Skeletal muscle cell (primary cell): ENCODE measurements at regions not wholly inside any gene's neighbourhood (a gene's known extent, or its start where the extent isn't known, plus 50 kb on each side); places are given as distances from the start of the nearest gene placed in this dataset.
A peak's percentile ranks its signal among the peaks of the same experiment; 100 is the strongest.
"Not testable (repeated sequence)": the region's sequence is repeated elsewhere in the genome, so short reads cannot be mapped to it uniquely, and the experiment has no call there.

Experiments
- DNase-seq: peaks from one replicate; pipeline ENCODE4 v3.0.0-alpha.2; 2010; ENCODE audit warnings: low read depth
- H3K4me3 ChIP-seq: 2 replicates; pipeline ENCODE4 v1.5.1; 2011; ENCODE audit warnings: low read depth, mild to moderate bottlenecking, control low read depth, low read length, moderate library complexity

DNA sequence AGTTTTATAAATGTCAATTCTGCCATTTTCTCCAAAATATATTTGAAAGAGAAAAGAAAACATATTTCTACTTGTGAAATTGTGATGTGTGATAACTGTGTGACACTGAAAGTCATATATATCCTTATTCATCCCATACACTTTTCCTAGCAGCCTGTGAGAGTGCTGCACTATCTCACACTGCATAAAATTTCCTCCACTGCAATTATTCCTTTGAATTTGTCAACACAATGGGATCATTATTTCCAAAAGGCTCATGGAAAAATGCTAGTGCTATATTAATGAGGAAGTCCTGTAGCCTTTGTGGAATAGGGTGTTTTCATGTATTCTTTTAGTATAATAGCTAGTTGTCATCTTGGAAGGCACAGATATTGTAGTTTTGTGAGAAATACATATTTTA lies 504.1 kb downstream of the RPL10L start:
- no peak overlapping the region for H3K4me3 ChIP-seq
- DNase-seq = no peak

GRCh38 chr14:46147024-46147423 lies 504.6 kb downstream of the RPL10L start:
- no peak overlapping the region for H3K4me3 ChIP-seq
- no peak for DNase-seq

GRCh38 chr14:46140445-46140844 lies 511.1 kb downstream of the RPL10L start:
- no peak for DNase-seq
- H3K4me3 ChIP-seq = no peak overlapping the region

DNA sequence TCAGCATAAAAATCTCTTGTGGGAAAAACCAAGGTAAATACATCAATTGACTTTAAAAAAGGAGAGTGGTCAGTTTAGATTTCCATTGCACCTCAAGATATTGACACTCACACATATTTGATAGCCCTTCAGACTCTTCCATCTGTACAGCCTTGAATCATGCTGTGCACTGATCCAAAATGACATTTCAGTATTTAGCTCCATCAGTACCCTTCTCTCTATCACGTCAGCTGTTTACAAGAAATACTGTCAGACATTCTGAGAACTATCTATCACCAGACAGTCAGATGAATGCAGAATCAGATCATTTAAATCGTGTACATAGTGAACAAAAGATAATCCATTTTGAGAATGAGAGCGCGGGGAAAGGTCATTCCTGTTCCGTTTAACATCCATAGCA lies 511.9 kb downstream of the RPL10L start:
- DNase-seq = no peak
- H3K4me3 ChIP-seq = no peak overlapping the region

DNA sequence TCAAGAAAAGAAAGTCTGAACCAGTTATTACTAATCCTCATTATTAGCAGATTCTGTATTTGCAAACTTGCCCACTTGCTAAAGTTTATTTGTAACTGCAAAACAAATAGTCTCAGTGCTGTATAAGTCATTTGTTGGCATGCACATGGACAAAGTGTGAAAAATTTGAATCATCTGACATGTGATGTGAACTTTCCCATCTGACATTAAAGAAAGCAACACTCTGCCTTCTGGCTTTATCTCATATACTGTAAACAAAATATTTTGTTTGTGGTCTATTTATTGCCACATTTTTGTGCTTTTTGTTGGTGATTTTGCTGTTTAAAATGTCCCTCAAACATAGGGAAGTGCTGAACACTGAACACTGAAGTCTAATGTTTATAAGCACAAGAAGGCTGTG lies 513.8 kb downstream of the RPL10L start:
- no peak overlapping the region for H3K4me3 ChIP-seq
- DNase-seq = no peak

- H3K4me3 ChIP-seq = no peak overlapping the region
- DNase-seq = no peak
Measured at GRCh38 chr14:46136456-46136855, 515.1 kb downstream of the RPL10L start.

GRCh38 chr14:46108228-46108627 lies 543.4 kb downstream of the RPL10L start:
- no peak for DNase-seq
- H3K4me3 ChIP-seq = no peak overlapping the region

- DNase-seq, H3K4me3 ChIP-seq: not testable (repeated sequence)
Measured at GRCh38 chr14:46100901-46101300, 550.7 kb downstream of the RPL10L start.

GRCh38 chr14:46091819-46092218 lies 559.8 kb downstream of the RPL10L start:
- DNase-seq = no peak
- H3K4me3 ChIP-seq = no peak overlapping the region

DNA sequence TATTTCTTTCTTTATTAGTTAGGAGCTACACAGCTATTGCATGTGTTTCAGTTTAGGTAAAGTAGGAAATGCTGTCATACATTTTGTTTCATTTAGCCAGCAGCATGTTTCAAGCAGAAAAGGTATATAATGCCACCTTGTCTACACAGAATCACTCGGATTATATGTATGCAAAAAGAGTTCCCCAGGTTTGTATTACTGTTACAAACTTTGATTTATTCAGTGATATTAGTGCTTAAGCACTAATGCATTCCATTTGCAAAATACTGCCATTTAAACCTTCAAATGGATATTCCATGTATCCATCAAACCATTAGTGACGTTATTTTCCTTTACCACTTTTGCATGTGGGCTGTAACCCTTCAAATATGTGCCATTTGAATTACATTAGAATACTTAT lies 564.0 kb downstream of the RPL10L start:
- no peak overlapping the region for H3K4me3 ChIP-seq
- DNase-seq = no peak

- no peak overlapping the region for H3K4me3 ChIP-seq
- DNase-seq = no peak
Measured at GRCh38 chr14:46074061-46074460, 577.5 kb downstream of the RPL10L start.

- no peak for DNase-seq
- H3K4me3 ChIP-seq = no peak overlapping the region
Measured at GRCh38 chr14:46063872-46064271, 587.7 kb downstream of the RPL10L start.

DNA sequence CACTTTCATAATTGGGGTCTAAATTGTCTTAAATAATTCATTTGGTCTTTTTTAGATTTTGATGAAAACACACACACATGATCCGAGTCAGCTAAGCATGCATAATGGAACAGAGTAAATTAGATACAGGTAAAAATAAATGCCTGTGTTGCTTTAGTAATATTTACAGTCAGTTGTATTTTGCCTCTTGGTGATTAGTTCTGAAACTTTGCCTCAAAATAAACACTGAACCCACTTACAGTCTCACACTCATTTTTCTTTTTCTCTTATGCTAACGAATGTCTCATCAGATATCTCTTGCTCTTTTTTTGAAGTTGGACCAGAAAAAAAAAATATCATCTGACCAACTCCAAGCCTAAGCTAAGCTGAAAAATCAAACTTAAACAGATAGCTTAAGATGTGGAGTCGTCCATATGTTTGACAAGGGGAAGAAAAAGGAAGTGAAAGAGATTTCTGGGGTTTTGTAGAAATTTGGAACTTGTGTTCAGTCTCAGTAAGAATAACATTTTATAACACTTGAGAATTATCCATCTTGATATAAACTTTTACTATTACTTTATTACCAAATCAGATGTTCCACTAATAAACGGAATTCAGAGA lies 592.5 kb downstream of the RPL10L start:
- no peak for DNase-seq
- no peak overlapping the region for H3K4me3 ChIP-seq

DNA sequence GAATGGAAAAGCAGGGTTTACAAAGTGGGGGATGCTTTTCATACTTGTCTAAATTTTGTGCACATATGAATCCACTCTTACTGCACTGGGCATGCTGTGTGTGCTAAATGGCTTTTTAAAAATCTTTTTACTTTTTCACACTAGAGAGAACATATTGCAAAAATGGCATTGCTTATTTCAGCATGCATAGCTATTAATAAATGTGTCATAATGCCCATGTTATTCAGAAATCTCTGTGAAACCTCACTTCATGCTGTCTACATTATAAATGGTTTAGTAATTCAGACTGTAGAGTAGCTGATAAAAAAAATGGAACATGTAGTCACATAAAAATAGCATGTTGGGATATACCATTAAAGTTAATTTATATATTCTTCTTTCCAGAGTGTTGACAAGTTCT lies 593.8 kb downstream of the RPL10L start:
- no peak for DNase-seq
- H3K4me3 ChIP-seq = no peak overlapping the region

DNA sequence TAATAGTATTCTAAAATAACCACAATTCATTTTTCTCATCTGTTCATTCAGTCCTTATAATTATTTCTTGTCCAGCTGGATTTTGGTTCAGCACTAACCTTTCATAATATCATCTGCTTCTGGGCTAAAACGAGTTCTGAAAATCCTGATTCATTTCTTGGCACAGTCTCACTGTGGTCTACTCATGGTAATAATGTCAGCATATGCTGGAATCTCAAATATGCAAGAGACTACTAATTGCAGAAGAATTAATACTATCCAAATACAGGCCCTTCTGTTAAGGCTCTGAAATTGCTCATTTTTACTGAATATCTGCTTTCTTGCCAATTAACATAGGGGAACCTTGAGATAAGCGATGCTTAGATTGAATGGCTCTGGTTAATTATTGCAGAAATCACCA lies 597.1 kb downstream of the RPL10L start:
- no peak overlapping the region for H3K4me3 ChIP-seq
- DNase-seq = peak; percentile 60

DNA sequence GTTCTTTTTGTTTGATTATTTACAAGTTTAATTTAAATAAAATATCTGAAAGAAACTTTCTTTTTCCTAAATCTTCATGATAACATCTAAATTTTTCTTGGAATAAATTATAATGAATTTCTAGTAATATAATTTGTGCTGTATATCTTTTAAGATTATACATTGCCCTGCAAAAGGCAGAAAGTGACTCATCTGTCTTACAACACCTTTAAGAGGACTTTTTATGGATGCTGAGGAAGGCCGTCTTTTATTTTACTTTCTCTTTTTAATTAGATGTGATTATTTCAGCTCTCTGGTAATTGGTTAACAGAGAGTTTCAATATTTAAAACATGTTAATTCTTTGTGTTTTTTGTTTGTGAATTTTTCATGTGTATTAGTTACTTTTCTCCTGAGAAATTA lies 598.4 kb downstream of the RPL10L start:
- no peak overlapping the region for H3K4me3 ChIP-seq
- DNase-seq = no peak

- no peak for DNase-seq
- no peak overlapping the region for H3K4me3 ChIP-seq
Measured at GRCh38 chr14:46051796-46052195, 599.8 kb downstream of the RPL10L start.

GRCh38 chr14:46048127-46048526 lies 603.5 kb downstream of the RPL10L start:
- DNase-seq = no peak
- no peak overlapping the region for H3K4me3 ChIP-seq

- DNase-seq = no peak
Measured at GRCh38 chr14:46036099-46036498, 615.5 kb downstream of the RPL10L start.

GRCh38 chr14:46034305-46034704 lies 617.3 kb downstream of the RPL10L start:
- no peak for DNase-seq
- no peak overlapping the region for H3K4me3 ChIP-seq

More at GRCh38 chr14:46036099-46036498, 615.5 kb downstream of the RPL10L start:
- no peak overlapping the region for H3K4me3 ChIP-seq

- DNase-seq = no peak
- no peak overlapping the region for H3K4me3 ChIP-seq
Measured at GRCh38 chr14:46018846-46019420, 632.6 kb downstream of the RPL10L start.

DNA sequence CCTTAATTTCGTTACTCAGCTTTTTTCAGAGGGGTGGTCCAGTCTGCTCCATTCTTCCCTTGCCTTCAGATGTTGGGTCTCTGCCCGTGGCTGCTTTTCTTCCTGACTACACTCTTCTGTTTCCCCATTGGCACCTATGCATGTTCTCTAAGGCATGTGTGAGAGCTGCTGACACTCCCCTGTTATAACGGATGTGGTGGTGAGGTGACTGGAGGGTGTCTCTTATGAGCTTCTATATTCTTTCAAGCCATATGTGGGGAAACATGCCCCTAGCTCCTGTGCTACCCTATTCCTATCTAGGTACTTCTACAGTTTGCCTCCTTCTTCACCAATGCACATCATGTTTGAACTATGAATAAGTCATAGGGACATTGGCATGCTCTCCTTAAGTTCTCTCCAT lies 643.2 kb downstream of the RPL10L start:
- DNase-seq = no peak
- H3K4me3 ChIP-seq = no peak overlapping the region
